NCI-H460 (cell line): ENCODE measurements at regions not wholly inside any gene's neighbourhood (a gene's known extent, or its start where the extent isn't known, plus 50 kb on each side); places are given as distances from the start of the nearest gene placed in this dataset.

ENCODE experiments used
- DNase-seq: peaks from one replicate; pipeline ENCODE4 v3.0.0-alpha.2; 2016; ENCODE audit warnings: low read depth; ENCODE audit errors: extremely low read depth

DNA sequence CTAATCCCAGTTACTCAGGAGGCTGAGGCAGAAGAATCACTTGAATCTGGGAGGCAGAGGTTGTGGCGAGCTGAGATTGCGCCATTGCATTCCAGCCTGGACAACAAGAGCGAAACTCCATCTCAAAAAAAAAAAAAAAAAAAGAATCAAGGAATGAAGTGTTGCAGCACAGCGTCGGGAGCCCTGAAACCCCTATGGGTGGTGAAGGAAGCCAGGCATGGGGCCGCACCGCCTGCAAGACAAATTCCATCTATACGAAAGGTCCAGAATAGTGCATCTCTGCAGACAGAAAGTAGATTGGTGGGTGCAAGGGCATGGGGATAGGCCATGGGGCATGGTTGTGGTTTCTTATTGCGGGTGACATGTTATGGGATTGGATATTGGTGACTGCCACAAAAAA is 98.6 kb upstream of the PRR20G start:
- no peak for DNase-seq

DNA sequence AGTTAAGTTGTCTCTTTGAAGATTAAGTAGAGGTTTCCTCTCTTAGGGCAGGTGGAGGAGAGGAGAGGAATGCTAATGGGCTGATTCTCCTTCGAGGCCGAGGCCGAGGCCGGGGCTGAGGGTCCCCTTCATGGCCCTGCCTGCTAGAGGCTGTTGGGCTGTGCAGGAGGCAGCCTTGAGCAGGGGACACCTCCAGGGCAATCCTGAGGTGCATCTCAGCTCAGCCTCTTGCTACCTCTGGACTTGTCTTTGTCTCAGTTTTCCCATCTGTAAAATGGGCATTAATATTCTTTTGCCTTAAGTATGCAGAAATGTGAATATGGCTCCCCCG is 97.7 kb upstream of the PRR20G start:
- no peak for DNase-seq

DNA sequence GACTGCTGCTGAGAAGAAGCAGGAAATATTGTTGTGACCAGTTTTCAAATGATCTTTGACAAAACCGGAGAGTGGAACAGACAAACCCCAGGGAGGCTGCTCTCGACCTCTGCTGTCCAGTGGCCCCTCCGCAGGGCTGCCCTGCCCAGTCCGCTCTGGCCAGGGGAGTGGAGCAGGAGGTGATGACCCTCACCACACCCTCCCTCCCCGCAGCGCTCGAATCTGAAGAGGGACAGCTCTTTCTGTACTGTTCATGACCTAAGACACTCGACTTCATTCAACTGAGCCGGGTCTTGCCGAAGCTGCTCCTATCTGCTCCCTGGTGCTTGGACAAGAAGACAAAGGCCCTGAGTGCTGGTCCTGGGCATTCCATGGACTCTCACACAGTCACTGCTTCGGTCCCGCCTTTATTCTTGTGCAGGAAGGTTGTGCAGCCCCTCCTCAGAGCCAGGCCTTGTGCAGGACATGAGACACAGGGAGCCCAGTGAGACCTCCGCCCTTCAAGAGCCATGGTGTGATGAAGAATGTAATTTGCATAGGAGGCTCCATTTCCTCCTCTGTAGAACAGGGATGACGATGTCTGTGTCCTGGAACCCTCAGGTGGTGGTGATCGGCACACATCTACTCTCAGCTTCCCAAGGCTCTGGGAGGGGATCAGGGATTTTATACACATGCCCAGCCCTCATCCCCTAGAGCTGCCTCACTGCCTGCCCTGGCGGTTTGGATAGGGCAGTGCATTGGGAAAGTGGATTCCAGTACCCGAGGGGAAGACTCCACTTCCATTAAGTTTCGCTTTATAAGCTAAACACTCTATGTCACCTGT is 97.1 kb upstream of the PRR20G start:
- DNase-seq = no peak

DNA sequence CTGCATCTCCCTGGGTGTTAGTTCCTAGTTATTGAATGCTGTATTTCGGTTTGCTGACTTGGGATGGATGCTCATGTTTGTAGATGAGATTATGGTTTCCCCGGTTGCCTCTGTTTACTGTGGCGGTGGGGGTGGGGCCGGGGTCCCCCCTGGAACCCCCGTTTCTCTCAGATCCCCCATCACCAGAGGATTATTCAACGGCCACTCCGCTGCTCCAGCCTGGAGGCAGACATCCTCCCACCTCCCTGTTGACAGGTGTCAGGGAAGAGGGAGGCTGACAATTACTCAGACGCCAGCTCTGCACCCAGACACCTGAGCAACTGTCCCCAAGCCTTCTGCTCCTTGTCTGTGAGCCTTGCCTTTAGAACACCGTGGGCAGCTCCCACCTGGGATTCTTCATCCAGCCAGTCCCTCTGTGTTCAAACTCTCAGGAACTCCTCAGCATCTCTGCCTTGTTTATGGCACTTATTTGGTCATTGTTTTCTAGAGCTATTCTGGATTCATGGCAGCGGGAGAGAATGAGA is 95.9 kb upstream of the PRR20G start:
- DNase-seq = no peak

DNA sequence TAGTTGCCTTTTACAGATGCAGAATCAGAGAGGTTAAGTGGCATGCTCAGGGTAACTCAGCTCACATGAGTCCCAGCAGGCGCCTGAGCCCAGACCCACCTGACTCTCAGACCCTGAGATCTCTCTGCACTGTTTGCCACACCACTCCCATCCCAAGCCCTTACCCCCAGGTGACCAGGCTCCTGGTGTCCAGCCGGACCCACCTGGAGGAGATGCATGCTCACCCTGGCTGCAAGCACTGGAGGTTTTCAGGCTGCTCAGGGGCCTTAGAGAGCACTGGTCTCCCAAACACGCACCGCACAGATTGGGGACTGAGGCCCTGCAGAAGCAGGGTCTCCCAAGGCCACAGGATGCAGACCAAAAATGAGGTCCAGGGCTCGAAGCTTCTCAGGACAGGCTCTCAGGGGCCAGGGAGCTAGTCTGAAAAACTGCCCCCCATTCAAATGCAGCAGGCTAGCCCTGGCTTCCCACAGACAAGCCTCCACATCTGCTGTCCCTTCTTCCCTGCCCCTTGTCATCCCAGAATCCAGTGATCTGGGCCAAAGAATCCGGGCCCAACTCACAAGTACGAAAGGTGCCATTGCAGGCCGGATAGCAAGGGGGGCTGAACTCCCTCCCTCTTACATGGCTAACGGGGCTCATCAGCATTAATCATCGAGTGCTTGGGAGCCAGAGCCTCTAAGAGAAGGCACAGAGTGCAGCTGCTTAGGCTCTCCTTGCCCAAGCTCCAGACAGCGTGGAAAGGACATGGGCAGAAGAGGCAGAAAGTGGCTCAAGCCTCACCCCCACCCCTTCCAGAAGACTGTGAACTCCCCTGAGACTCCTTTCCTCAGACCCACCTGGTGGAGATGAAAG is 90.2 kb upstream of the PRR20G start:
- no peak for DNase-seq

DNA sequence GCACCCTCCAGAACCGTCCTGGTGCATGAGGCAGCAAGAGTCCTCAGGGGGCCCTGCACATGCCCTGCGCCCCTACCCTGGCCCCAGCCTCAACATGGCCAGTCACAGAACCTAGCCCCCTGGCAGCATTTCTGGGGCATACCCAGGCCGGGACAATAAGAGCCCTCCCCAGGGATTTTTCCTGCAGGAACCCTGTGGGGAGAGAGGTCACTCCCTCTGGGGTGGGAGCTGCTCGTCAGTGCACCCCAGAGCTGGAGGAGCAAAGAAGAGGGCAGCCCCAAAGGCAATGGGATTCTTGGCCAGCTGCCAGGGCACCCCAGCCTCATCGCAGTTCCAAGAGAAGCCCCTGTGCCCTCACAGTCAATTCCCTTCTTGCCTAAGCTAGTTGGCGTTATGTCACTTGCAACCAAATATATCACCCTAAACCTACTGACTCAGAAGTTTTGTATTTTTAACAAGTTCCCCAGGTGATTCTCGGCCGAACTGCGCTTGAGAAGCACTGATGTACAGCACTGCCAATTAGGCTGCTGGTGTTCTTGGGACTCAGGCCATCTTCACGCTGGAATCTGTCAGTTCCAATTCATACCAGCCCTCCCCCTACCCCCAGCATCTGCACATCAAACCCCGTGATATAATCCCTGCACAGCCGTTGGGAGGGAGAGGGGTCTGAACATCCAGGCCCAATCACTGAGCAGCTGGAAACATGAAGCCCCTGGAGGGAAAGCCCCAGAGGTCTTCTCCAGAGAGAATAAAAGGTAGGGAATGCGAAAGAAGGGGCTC is 87.5 kb upstream of the PRR20G start:
- DNase-seq = no peak

DNA sequence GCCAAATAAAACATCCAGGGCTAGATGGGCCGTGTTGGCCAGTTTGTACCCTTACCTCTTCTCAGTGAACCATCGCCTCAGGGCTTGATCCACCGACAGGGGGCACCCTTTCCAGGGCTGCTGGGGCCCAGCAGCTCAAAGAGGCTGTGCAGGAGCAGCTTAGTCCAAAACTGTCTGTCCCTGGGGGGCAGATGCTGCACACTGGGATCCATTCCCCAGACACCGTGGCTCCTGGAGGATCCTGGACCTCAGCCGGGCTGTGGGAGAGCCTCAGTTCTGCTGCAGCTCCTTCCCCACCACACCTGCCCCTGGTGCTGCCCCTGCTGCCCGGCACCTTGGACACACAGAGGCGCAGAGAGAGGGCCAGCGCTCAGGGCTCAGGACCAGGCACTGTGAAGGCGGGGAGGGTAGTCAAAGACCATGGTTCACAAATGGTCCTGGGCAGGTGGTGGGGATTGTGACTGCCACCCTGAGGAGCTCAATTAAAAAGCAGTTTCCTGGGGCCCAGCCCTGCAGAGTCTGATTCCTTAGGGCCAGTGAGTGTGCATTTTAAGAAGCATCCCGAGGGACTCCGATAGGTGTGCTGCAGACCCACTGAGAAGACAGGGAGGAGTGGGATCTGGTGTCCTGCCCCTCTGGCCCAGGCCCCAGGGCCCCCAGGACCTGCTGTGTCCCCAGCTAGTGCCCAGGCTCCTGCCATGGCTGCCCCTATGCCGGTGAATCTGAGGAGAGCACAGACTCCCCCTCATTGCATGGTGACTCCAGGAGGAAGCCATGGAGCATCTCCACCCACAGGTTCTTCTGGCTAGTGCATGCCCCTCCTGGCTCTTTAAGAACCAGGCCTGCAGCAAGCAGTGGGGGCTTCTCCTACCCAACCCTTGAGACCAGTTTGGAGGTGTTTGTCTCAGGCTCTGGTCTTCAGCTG is 86.5 kb upstream of the PRR20G start:
- DNase-seq = no peak

DNA sequence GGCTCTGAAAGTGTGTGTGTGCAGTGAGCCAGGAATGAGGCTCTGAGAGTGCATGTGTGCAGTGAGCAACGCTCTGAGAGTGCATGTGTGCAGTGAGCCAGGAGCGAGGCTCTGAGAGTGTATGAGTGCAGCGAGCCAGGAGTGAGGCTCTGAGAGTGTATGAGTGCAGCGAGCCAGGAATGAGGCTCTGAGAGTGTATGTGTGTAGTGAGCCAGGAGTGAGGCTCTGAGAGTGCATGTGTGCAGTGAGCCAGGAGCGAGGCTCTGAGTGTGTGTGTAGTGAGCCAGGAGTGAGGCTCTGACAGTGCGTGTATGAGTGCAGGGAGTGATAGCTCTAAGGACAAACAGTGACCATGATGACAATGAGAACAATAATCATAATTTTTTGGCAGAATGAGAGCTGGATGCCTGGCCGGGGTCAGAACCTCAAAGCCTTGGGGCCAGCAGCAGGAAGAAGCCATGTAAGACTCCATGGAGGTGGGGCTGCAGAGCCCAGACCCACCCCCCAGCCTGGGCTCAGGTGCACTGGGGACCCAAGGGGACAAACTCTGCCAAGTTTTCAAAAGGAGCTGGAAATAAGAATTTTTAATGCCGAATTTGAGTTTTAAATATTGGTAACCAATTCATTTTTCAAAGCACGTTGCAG is 85.7 kb upstream of the PRR20G start:
- DNase-seq = no peak

DNA sequence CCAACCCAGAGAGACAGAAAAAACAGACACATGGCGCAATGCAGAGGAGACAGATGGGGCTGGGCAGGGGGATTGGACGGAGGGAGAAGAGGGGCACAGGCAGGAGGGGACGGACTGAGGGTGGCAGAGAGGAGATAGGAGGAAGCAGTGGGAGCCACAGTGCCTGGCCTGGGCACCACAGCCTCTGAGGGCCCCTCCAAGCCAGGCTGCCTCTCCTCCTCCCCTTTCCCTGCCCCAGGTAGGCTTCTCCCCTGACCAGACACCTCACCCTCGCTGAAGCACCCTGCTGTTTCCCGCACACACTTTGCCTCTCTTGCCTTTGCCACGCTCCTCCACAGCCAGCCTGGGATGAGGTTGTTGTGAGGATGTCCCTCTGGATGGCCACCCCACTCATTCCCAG is 84.0 kb upstream of the PRR20G start:
- DNase-seq = no peak

DNA sequence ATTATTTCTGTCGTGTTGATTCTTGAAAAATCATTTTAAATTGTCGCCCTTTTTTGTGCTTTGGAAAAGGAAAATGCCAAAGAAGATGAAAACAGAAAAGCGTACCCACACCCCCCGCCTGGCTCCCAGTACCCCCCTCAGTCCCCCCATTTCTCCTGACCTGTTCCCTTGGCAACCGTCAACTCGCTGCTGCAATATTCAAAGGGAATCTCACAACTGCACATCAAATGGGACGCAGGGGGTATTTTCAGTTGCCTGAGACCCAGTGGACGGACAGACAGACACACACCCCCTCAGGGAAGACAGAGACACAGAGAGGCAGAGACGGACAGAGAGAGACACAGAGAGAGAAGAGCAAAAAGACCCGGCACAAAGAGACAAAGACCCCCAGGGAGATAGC is 83.5 kb upstream of the PRR20G start:
- DNase-seq = no peak

DNA sequence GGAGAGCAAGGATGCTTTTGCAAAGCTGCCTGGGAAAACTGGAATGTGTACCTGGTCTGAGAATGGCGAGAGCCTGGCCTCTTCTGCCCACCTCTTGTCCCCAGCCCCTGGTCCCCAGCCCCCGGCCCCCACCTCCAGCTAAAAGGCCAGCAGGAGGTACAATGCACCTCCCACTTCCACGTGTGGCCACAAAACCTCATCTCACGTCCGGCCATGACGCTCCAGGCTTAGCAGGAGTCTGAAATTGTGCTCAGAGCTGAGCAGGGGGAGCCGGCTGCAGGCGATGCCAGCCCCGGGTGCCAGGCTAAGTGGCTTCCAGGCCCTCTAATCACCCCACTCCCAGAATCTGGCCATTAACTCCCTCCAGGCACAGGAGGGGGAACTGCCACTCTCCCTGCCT is 83.1 kb upstream of the PRR20G start:
- DNase-seq = no peak

DNA sequence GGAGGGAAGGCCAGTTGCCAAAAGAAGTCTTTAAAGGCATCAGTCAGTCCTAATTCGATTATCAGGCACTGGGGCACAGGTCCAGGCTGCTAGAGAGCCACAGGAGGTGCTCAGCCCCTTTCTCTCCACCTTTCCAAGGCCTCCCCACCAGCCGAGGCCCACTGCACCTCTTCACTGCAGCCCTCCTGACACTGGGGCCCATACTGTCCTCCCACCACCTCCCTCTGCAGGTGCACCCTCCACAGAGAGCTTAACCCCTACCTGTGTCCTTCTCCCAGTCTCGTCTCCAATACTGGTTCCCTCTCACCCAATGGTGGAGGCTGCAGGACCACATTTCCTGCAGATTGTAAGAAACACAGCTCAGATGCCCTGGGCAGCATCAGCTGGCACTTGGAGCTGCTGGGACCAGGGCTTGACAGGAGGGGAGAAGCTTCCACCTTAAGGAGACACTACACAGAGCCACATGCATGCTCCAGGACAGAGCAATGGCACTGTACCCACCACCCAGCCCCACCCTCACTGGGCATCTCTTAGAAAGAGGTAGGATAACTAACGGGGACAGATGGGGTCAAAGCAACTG is 81.6 kb upstream of the PRR20G start:
- no peak for DNase-seq

DNA sequence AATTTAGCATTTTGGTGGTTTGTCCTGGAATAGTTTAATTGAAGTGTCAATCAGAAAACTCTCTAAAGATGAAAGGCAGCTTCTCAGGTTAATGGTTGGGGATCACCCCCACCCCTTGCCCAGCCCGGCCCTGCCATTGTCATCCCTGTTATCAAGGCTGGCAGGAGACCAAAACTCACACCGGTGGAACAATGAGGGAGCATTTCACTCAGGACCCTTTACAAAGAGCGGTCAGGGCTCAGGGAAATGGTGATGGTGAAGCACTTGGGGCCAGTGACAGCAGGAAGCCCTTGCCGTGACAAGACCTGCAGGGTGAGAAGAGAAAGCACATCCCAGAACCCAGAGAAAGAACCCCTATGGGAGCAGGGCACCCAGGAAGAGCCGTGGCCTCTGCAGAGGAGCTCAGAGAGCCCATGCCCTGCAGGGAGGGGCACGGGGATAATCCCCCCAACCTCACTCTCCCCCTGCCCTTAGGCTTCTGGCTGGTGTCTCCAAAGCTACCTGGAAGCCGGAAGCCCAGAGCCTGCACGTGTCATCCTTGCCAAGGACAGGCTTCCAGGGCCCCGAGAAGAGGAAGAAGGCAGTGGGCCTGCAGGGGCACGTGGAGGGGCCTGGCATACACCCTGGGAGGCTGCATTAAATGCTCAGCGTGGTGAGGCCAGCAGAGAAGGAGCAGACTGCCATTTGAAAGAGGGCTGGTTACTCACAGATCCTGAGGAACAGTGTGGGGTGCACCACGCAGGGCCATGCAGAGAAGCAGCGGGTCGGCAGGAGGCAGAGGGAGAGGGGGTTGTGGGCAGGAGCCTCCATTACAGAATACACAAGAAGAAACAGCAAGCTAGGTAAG is 80.6 kb upstream of the PRR20G start:
- DNase-seq = no peak

DNA sequence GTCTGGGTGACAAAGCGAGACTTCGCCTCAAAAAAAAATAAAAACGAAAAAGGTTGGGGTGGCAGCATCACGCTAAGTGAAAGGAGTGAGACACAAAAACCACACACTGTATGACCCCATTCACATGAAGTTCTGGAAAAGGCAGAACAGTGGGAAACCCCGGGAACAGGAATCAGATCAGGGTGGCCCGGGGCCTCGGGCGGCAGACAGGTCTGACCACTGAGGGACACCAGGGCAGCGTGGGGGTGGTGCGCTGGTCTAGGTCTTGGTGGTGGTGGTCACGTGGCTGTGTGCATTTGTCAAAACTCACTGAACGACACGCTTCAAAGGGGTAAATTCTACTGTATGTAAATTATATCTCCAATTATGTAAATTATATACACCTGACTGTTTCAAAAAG is 79.7 kb upstream of the PRR20G start:
- DNase-seq = no peak

DNA sequence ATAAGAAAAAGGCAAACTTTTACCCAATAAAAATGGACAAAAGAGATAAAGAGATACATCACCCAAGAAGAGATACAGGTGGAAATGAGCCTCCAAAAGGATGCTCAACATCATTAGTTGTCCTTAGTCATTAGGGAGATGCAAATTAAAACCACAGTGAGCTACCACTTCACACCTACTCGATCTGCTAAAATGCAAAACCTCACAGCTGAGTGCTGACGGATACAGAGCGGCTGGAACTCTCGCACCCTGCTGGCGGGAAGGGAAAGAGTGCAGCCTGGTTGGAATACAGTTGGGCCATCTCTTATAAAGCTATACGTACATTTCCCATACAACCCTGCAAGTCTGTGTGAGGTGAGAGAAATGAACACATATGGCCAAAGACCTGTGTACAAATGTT is 78.5 kb upstream of the PRR20G start:
- no peak for DNase-seq

DNA sequence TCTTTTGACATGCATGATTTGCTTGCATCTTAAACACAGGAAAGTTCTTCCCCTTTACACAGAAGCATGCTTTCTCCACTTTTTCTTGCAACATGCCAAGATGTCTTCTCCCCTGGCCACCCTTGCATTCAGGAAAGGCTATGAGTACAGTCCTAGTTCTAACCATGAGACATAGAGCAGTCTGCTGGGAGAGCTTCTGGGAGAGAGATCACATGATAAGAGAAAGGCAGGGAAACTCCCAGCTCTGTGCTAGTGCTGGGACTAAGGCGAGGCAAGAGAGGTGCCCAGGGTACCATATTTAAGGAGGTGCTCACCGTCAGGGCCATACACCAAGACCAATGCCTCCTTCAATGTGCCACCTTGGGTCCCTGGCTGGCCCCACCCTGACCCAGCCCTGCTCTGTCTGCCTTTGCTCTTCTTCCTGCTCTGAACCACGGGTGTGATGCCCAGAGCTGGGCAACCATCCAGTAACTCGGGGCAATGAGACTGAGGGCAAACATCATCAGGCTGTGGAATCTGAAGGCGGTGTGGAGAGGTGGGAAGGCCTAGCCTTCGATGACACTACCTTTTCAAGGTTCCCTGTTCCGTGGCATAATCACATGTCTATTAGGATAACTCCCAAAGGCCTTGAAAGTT is 77.4 kb upstream of the PRR20G start:
- no peak for DNase-seq

DNA sequence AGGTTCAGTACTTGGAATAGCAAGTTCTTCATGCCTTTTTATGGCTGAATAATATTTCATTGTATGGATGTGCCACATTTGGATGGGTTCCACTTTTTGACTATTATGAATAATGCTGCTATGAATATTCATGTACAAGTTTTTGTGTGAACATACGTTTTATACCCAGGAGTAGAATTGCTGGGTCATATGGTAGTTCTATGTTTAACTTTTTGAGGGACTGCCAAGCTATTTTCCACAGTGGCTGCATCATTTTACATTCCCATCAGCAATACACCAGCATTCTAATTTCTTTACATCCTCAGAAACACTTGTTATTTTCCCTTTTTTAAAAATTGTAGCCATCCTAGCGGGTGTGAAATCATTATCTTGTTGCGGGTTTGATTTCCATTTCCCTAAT is 76.0 kb upstream of the PRR20G start:
- DNase-seq = no peak

DNA sequence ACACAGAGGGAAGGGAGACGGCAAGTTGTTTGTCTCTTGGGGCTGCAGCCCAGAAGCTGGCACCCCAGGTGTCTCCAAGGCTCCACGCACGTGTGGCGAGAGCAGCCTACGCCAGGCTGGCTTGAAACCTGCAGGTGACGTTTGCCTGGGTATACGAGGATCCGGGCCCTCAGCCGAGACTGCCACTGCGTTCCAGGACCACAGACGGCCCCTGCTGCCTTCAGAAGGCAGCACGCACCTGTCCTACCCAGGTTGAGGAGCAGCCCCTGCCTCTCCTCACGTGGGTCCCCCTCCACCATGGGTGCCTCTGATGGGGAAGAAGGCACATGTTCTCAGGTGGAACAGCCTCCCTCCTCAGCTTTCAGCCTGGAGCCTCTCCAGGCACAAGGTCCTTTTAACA is 75.3 kb upstream of the PRR20G start:
- DNase-seq = no peak
